ENCODE measurements at regions not wholly inside any gene's neighbourhood (a gene's known extent, or its start where the extent isn't known, plus 50 kb on each side); places are given as distances from the start of the nearest gene placed in this dataset.

DNA sequence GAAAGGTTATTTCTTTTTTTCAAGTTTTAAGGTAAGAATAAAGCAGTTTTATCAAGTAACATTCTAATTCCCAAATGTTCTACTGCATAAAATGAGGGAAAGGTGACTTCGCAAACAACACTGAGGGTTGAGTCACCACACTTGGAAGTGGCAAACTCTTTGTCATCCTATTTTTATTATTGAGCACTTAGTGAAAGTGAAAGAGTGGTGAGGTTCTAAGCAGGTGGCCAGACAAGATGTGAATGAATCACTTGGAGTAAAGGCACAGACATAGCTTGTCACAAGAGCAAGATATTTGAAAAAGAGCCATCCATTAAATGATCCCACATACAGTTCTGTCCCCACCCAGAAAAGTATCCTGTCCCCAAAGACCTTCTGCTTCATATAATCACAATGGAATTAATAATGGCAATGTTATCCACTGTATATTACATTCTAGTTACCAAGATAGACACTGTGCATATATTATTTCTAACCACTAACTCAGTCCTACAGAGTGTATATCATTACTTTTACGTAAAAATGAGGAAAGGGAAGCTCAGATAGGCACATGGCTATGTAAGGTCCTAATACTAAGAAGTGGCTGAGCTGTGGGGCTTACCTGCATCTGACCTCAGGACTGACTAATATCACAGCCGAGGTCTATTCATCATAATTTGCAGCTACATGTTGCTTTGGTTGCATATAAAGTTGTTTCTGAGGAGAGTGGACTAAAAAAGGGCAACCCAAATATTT lies 730.4 kb upstream of the MEF2C start:
- no peak overlapping the region for H3K27ac ChIP-seq
- no peaks in the 10 kb centered on the region for H3K4me1 ChIP-seq
- DNase-seq: no peak
- intact Hi-C loops (cut with DNase I): no loop called here
- H3K9me3 ChIP-seq: no peaks in the 10 kb centered on the region
- 89 to 90% methylated on average over 3 of the region's 3 CpGs for WGBS, 2 donors
- no peak for TF ChIP-seq EP300 (IDR thresholded peaks at IDR 0.05)
- no peak for TF ChIP-seq POLR2AphosphoS5 (IDR thresholded peaks at IDR 0.05)
- TF ChIP-seq, protein P1, sequence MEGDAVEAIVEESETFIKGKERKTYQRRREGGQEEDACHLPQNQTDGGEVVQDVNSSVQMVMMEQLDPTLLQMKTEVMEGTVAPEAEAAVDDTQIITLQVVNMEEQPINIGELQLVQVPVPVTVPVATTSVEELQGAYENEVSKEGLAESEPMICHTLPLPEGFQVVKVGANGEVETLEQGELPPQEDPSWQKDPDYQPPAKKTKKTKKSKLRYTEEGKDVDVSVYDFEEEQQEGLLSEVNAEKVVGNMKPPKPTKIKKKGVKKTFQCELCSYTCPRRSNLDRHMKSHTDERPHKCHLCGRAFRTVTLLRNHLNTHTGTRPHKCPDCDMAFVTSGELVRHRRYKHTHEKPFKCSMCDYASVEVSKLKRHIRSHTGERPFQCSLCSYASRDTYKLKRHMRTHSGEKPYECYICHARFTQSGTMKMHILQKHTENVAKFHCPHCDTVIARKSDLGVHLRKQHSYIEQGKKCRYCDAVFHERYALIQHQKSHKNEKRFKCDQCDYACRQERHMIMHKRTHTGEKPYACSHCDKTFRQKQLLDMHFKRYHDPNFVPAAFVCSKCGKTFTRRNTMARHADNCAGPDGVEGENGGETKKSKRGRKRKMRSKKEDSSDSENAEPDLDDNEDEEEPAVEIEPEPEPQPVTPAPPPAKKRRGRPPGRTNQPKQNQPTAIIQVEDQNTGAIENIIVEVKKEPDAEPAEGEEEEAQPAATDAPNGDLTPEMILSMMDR (IDR thresholded peaks at IDR 0.05): no peak
- TF ChIP-seq POLR2A (IDR thresholded peaks at IDR 0.05): no peak
- no peaks in the 10 kb centered on the region for H3K27me3 ChIP-seq
- H3K36me3 ChIP-seq: no peaks in the 10 kb centered on the region
- no peak overlapping the region for H3K4me3 ChIP-seq

DNA sequence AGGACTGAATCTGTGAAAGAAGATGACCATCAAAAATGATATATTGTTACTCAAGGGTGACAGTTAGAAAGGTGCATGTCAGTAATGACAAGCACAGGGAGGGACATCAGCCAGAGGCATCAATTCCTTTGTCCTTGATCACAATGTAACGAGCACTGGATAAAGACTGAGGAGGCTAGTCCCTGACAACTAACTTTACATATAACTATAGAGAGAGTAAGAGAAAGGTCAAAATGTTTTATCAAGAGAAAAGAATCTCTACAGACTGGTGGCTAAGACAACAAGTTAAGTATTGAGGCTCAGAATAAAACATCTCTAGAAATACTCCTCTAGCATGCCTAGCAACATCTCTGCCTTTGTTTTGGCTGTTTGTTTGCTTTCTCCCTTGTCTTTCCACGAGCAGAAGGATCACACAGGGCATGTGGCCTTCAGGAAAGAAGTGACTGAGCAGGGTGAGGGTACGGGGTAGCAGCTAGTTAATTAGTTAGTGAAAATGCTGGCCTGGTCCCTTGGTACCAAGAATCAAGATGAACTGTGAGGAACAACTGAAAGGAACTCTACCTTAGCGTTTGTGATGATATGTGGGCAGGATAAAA lies 724.1 kb upstream of the MEF2C start:
- H3K27me3 ChIP-seq: no peaks in the 10 kb centered on the region
- intact Hi-C loops (cut with DNase I): no loop called here
- no peak for TF ChIP-seq POLR2AphosphoS5 (IDR thresholded peaks at IDR 0.05)
- TF ChIP-seq POLR2A (IDR thresholded peaks at IDR 0.05): no peak
- TF ChIP-seq EP300 (IDR thresholded peaks at IDR 0.05): no peak
- TF ChIP-seq, protein P1 (IDR thresholded peaks at IDR 0.05): no peak
- no peak overlapping the region for H3K27ac ChIP-seq
- no peaks in the 10 kb centered on the region for H3K36me3 ChIP-seq
- DNase-seq: no peak
- H3K4me3 ChIP-seq: no peak overlapping the region
- no peaks in the 10 kb centered on the region for H3K4me1 ChIP-seq
- 65 to 74% methylated on average over 4 of the region's 4 CpGs for WGBS, 2 donors
- no peaks in the 10 kb centered on the region for H3K9me3 ChIP-seq

DNA sequence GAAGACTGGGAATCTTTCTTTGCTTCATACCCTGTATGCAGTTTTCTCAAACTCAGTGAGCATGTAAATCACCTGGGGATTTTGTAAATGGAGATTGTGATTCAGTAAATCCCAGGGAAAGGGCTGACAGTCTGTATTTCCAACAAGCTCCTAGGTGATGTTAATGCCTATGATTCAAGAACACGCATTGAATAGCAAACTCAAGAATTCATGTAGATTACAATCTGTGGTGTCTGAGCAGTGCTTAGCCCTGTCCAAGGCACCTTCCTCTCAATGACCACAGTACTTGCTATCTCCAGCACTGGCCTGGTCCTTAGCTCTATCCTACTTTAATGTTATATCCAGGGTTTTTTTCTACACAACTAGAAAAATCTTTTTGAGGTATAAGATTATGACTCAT lies 721.4 kb upstream of the MEF2C start:
- WGBS, 2 donors: 82 to 88% methylated on average over 1 of the region's 1 CpG
- no peaks in the 10 kb centered on the region for H3K9me3 ChIP-seq
- TF ChIP-seq POLR2A (IDR thresholded peaks at IDR 0.05) (no peak), EP300 (IDR thresholded peaks at IDR 0.05) (no peak), POLR2AphosphoS5 (IDR thresholded peaks at IDR 0.05) (no peak)
- TF ChIP-seq, protein P1 (IDR thresholded peaks at IDR 0.05): no peak

DNA sequence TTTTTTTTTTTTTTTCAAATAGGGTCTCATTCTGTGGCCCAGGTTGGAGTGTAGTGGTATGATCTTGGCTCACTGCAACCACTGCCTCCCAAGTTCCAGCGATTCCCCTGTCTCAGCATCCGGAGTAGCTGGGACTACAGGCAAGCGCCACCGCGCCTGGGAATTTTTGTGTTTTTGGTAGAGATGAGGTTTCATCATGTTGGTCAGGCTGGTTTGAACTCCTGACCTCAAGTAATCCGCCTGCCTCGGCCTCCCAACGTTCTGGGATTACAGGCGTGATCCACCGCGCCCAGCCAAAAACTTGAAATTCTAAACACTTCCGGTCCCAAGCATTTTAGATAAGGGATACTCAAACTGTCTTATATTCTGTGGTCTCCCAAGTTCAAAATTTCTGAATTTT lies 718.9 kb upstream of the MEF2C start:
- Histone ChIP-seq H3K36me3 (no peaks in the 10 kb centered on the region), H3K9me3 (no peaks in the 10 kb centered on the region), H3K27ac (no peak overlapping the region), H3K4me1 (no peaks in the 10 kb centered on the region), H3K4me3 (no peak overlapping the region), H3K27me3 (no peaks in the 10 kb centered on the region)
- intact Hi-C loops (cut with DNase I): no loop called here
- TF ChIP-seq POLR2AphosphoS5 (IDR thresholded peaks at IDR 0.05): no peak
- TF ChIP-seq, protein P1 (IDR thresholded peaks at IDR 0.05): no peak
- TF ChIP-seq EP300 (IDR thresholded peaks at IDR 0.05): no peak
- TF ChIP-seq POLR2A (IDR thresholded peaks at IDR 0.05): no peak
- no peak for DNase-seq
- WGBS, 2 donors: 89 to 95% methylated on average over 12 of the region's 12 CpGs

More for the DNA sequence above, 721.4 kb upstream of the MEF2C start:
- Histone ChIP-seq H3K36me3 (no peaks in the 10 kb centered on the region), H3K27me3 (no peaks in the 10 kb centered on the region), H3K27ac (no peak overlapping the region), H3K4me1 (no peaks in the 10 kb centered on the region), H3K4me3 (no peak overlapping the region)
- DNase-seq: no peak
- intact Hi-C loops (cut with DNase I): no loop called here
